ENCODE measurements at regions not wholly inside any gene's neighbourhood (a gene's known extent, or its start where the extent isn't known, plus 50 kb on each side); places are given as distances from the start of the nearest gene placed in this dataset.

GRCh38 chr3:59467476-59467875 is 417.7 kb upstream of the CFAP20DC start:
- Histone ChIP-seq H3K36me3 (ENCODE audit: control insufficient read depth in 5 of 5, insufficient read depth in 5 of 5, low read length in 5 of 5) (no peaks in the 10 kb centered on the region), H3K9me3 (ENCODE audit: control insufficient read depth in 5 of 5, low read length in 5 of 5) (no peaks in the 10 kb centered on the region), H3K4me1 (ENCODE audit: control insufficient read depth in 5 of 5, insufficient read depth in 5 of 5, low read length in 5 of 5) (no peaks in the 10 kb centered on the region), H3K27ac (ENCODE audit: low read depth, low read length) (no peak overlapping the region), H3K9ac (ENCODE audit: low read length in 5 of 5) (no peak overlapping the region), H3K27me3 (ENCODE audit: control insufficient read depth in 5 of 5, insufficient read depth in 4 of 5, low read length in 5 of 5) (no peaks in the 10 kb centered on the region), H3K4me3 (ENCODE audit: low read depth in 1 of 5, low read length in 5 of 5) (no peak overlapping the region)

GRCh38 chr3:59464187-59464586 is 414.4 kb upstream of the CFAP20DC start:
- no peaks in the 10 kb centered on the region for H3K4me1 ChIP-seq (ENCODE audit: control insufficient read depth in 5 of 5, insufficient read depth in 5 of 5, low read length in 5 of 5)
- no peak overlapping the region for H3K4me3 ChIP-seq (ENCODE audit: low read depth in 1 of 5, low read length in 5 of 5)
- no peaks in the 10 kb centered on the region for H3K27me3 ChIP-seq (ENCODE audit: control insufficient read depth in 5 of 5, insufficient read depth in 4 of 5, low read length in 5 of 5)
- H3K27ac ChIP-seq (ENCODE audit: low read depth, low read length), result no peak overlapping the region
- no peaks in the 10 kb centered on the region for H3K36me3 ChIP-seq (ENCODE audit: control insufficient read depth in 5 of 5, insufficient read depth in 5 of 5, low read length in 5 of 5)
- H3K9me3 ChIP-seq (ENCODE audit: control insufficient read depth in 5 of 5, low read length in 5 of 5), result peaks cover 0 to 3% (median 0%) of the 10 kb centered on the region in 5 donors
- H3K9ac ChIP-seq (ENCODE audit: low read length in 5 of 5), result no peak overlapping the region

- Histone ChIP-seq H3K4me3 (ENCODE audit: low read depth in 1 of 5, low read length in 5 of 5) (no peak overlapping the region), H3K4me1 (ENCODE audit: control insufficient read depth in 5 of 5, insufficient read depth in 5 of 5, low read length in 5 of 5) (no peaks in the 10 kb centered on the region), H3K27ac (ENCODE audit: low read depth, low read length) (no peak overlapping the region), H3K36me3 (ENCODE audit: control insufficient read depth in 5 of 5, insufficient read depth in 5 of 5, low read length in 5 of 5) (no peaks in the 10 kb centered on the region), H3K27me3 (ENCODE audit: control insufficient read depth in 5 of 5, insufficient read depth in 4 of 5, low read length in 5 of 5) (no peaks in the 10 kb centered on the region), H3K9me3 (ENCODE audit: control insufficient read depth in 5 of 5, low read length in 5 of 5) (peaks cover 0 to 3% (median 0%) of the 10 kb centered on the region in 5 donors), H3K9ac (ENCODE audit: low read length in 5 of 5) (no peak overlapping the region)
Observed at GRCh38 chr3:59463253-59463652, 413.4 kb upstream of the CFAP20DC start.

- no peaks in the 10 kb centered on the region for H3K27me3 ChIP-seq (ENCODE audit: control insufficient read depth in 5 of 5, insufficient read depth in 4 of 5, low read length in 5 of 5)
- H3K27ac ChIP-seq (ENCODE audit: low read depth, low read length), result no peak overlapping the region
- no peak overlapping the region for H3K4me3 ChIP-seq (ENCODE audit: low read depth in 1 of 5, low read length in 5 of 5)
- H3K9me3 ChIP-seq (ENCODE audit: control insufficient read depth in 5 of 5, low read length in 5 of 5), result peaks cover 0 to 3% (median 0%) of the 10 kb centered on the region in 5 donors
- no peaks in the 10 kb centered on the region for H3K4me1 ChIP-seq (ENCODE audit: control insufficient read depth in 5 of 5, insufficient read depth in 5 of 5, low read length in 5 of 5)
- no peak overlapping the region for H3K9ac ChIP-seq (ENCODE audit: low read length in 5 of 5)
- no peaks in the 10 kb centered on the region for H3K36me3 ChIP-seq (ENCODE audit: control insufficient read depth in 5 of 5, insufficient read depth in 5 of 5, low read length in 5 of 5)
Observed at GRCh38 chr3:59460068-59460467, 410.2 kb upstream of the CFAP20DC start.

GRCh38 chr3:59456852-59457485 is 407.1 kb upstream of the CFAP20DC start:
- H3K9ac ChIP-seq (ENCODE audit: low read length in 5 of 5), result no peak overlapping the region
- H3K36me3 ChIP-seq (ENCODE audit: control insufficient read depth in 5 of 5, insufficient read depth in 5 of 5, low read length in 5 of 5), result no peaks in the 10 kb centered on the region
- H3K9me3 ChIP-seq (ENCODE audit: control insufficient read depth in 5 of 5, low read length in 5 of 5), result peaks cover 0 to 3% (median 0%) of the 10 kb centered on the region in 5 donors
- H3K4me3 ChIP-seq (ENCODE audit: low read depth in 1 of 5, low read length in 5 of 5), result no peak overlapping the region
- no peaks in the 10 kb centered on the region for H3K27me3 ChIP-seq (ENCODE audit: control insufficient read depth in 5 of 5, insufficient read depth in 4 of 5, low read length in 5 of 5)
- H3K27ac ChIP-seq (ENCODE audit: low read depth, low read length), result no peak overlapping the region
- H3K4me1 ChIP-seq (ENCODE audit: control insufficient read depth in 5 of 5, insufficient read depth in 5 of 5, low read length in 5 of 5), result no peaks in the 10 kb centered on the region

GRCh38 chr3:59451800-59452746 is 402.2 kb upstream of the CFAP20DC start:
- Histone ChIP-seq H3K9me3 (ENCODE audit: control insufficient read depth in 5 of 5, low read length in 5 of 5) (no peaks in the 10 kb centered on the region), H3K9ac (ENCODE audit: low read length in 5 of 5) (no peak overlapping the region), H3K27ac (ENCODE audit: low read depth, low read length) (no peak overlapping the region), H3K4me3 (ENCODE audit: low read depth in 1 of 5, low read length in 5 of 5) (no peak overlapping the region), H3K27me3 (ENCODE audit: control insufficient read depth in 5 of 5, insufficient read depth in 4 of 5, low read length in 5 of 5) (no peaks in the 10 kb centered on the region), H3K36me3 (ENCODE audit: control insufficient read depth in 5 of 5, insufficient read depth in 5 of 5, low read length in 5 of 5) (no peaks in the 10 kb centered on the region), H3K4me1 (ENCODE audit: control insufficient read depth in 5 of 5, insufficient read depth in 5 of 5, low read length in 5 of 5) (no peaks in the 10 kb centered on the region)

GRCh38 chr3:59450946-59451763 is 401.3 kb upstream of the CFAP20DC start:
- Histone ChIP-seq H3K27ac (ENCODE audit: low read depth, low read length) (no peak overlapping the region), H3K36me3 (ENCODE audit: control insufficient read depth in 5 of 5, insufficient read depth in 5 of 5, low read length in 5 of 5) (no peaks in the 10 kb centered on the region), H3K9me3 (ENCODE audit: control insufficient read depth in 5 of 5, low read length in 5 of 5) (no peaks in the 10 kb centered on the region), H3K9ac (ENCODE audit: low read length in 5 of 5) (no peak overlapping the region), H3K4me3 (ENCODE audit: low read depth in 1 of 5, low read length in 5 of 5) (no peak overlapping the region), H3K4me1 (ENCODE audit: control insufficient read depth in 5 of 5, insufficient read depth in 5 of 5, low read length in 5 of 5) (no peaks in the 10 kb centered on the region), H3K27me3 (ENCODE audit: control insufficient read depth in 5 of 5, insufficient read depth in 4 of 5, low read length in 5 of 5) (no peaks in the 10 kb centered on the region)

GRCh38 chr3:59450437-59450836 is 400.6 kb upstream of the CFAP20DC start:
- Histone ChIP-seq H3K27me3 (ENCODE audit: control insufficient read depth in 5 of 5, insufficient read depth in 4 of 5, low read length in 5 of 5) (no peaks in the 10 kb centered on the region), H3K27ac (ENCODE audit: low read depth, low read length) (no peak overlapping the region)

GRCh38 chr3:59446775-59447465 is 397.1 kb upstream of the CFAP20DC start:
- Histone ChIP-seq H3K27ac (ENCODE audit: low read depth, low read length) (no peak overlapping the region), H3K4me3 (ENCODE audit: low read depth in 1 of 5, low read length in 5 of 5) (no peak overlapping the region), H3K27me3 (ENCODE audit: control insufficient read depth in 5 of 5, insufficient read depth in 4 of 5, low read length in 5 of 5) (no peaks in the 10 kb centered on the region), H3K9me3 (ENCODE audit: control insufficient read depth in 5 of 5, low read length in 5 of 5) (no peaks in the 10 kb centered on the region), H3K4me1 (ENCODE audit: control insufficient read depth in 5 of 5, insufficient read depth in 5 of 5, low read length in 5 of 5) (no peaks in the 10 kb centered on the region), H3K9ac (ENCODE audit: low read length in 5 of 5) (no peak overlapping the region), H3K36me3 (ENCODE audit: control insufficient read depth in 5 of 5, insufficient read depth in 5 of 5, low read length in 5 of 5) (no peaks in the 10 kb centered on the region)

More at GRCh38 chr3:59450437-59450836, 400.6 kb upstream of the CFAP20DC start:
- Histone ChIP-seq H3K4me3 (ENCODE audit: low read depth in 1 of 5, low read length in 5 of 5) (no peak overlapping the region), H3K9me3 (ENCODE audit: control insufficient read depth in 5 of 5, low read length in 5 of 5) (no peaks in the 10 kb centered on the region), H3K4me1 (ENCODE audit: control insufficient read depth in 5 of 5, insufficient read depth in 5 of 5, low read length in 5 of 5) (no peaks in the 10 kb centered on the region), H3K9ac (ENCODE audit: low read length in 5 of 5) (no peak overlapping the region), H3K36me3 (ENCODE audit: control insufficient read depth in 5 of 5, insufficient read depth in 5 of 5, low read length in 5 of 5) (no peaks in the 10 kb centered on the region)
